PC-3 (cell line): ENCODE measurements at regions not wholly inside any gene's neighbourhood (a gene's known extent, or its start where the extent isn't known, plus 50 kb on each side); places are given as distances from the start of the nearest gene placed in this dataset.

Experiments used
- ATAC-seq: fragments of 200-7000 bp; cut with Tn5 transposase; 2 replicates; pipeline ENCODE4 v1.9.1; 2020; ENCODE audit warnings: mild to moderate bottlenecking, moderate library complexity
- BruUV-seq: library from RNA; stranded (reverse); fragments of 400-500 nt; replicated peaks from 2 replicates; lab custom pipeline; 2021; lab: Mats Ljungman, UMichigan
- CTCF ChIA-PET: fragments of 300-600 bp; sonication (Branson Sonifier 250); formaldehyde crosslinking; loops from one replicate; lab custom pipeline; 2022; ENCODE audit warnings: antibody characterized with exemption; lab: Charles Lee
- POLR2A ChIA-PET: fragments of 300-600 bp; sonication (Branson Sonifier 250); formaldehyde crosslinking; loops from one replicate; lab custom pipeline; 2022; ENCODE audit warnings: antibody characterized with exemption; ENCODE audit not compliant: unreplicated experiment; lab: Charles Lee
- DNase-seq: peaks from one replicate; pipeline ENCODE4 v3.0.0-alpha.2; 2015
- H2AFZ ChIP-seq: fragments of 300-600 bp; sonication (generic); 2 replicates; pipeline ENCODE4 v1.6.0; 2016; ENCODE audit warnings: antibody characterized with exemption, low read length
- H3F3A ChIP-seq: fragments of 300-600 bp; sonication (generic); one replicate; pipeline ENCODE4 v1.6.0; 2017; ENCODE audit warnings: antibody characterized with exemption, low read length, control low read depth, mild to moderate bottlenecking; ENCODE audit not compliant: unreplicated experiment
- H3K27ac ChIP-seq: fragments of 300-600 bp; sonication (generic); 2 replicates; pipeline ENCODE4 v1.5.1; 2016; ENCODE audit warnings: mild to moderate bottlenecking, low read length
- H3K27me3 ChIP-seq: fragments of 300-600 bp; sonication (generic); 2 replicates; pipeline ENCODE4 v1.6.1; 2016; ENCODE audit warnings: low read length, mixed read lengths
- H3K36me3 ChIP-seq: fragments of 300-600 bp; sonication (generic); 2 replicates; pipeline ENCODE4 v1.6.1; 2016; ENCODE audit warnings: low read depth, mixed run types, low read length, mixed read lengths
- H3K4me1 ChIP-seq: fragments of 300-600 bp; sonication (generic); 2 replicates; pipeline ENCODE4 v1.5.1; 2016; ENCODE audit warnings: low read length; ENCODE audit not compliant: insufficient read depth
- H3K4me2 ChIP-seq: fragments of 300-600 bp; sonication (generic); 2 replicates; pipeline ENCODE4 v1.6.0; 2016; ENCODE audit warnings: low read length
- H3K4me3 ChIP-seq: fragments of 300-600 bp; sonication (generic); 2 replicates; pipeline ENCODE4 v1.5.1; 2016; ENCODE audit warnings: mild to moderate bottlenecking, low read length, mixed read lengths
- H3K79me2 ChIP-seq: fragments of 300-600 bp; sonication (generic); 2 replicates; pipeline ENCODE4 v1.6.1; 2017; ENCODE audit warnings: low read length, mixed read lengths
- H3K9ac ChIP-seq: fragments of 300-600 bp; sonication (generic); 2 replicates; pipeline ENCODE4 v1.6.0; 2016; ENCODE audit warnings: mild to moderate bottlenecking, low read length
- H3K9me2 ChIP-seq: fragments of 300-600 bp; sonication (generic); replicated peaks from 2 replicates; pipeline ENCODE4 v1.6.1; 2016; ENCODE audit warnings: mixed run types, low read length, mixed read lengths
- H3K9me3 ChIP-seq: fragments of 300-600 bp; sonication (generic); 2 replicates; pipeline ENCODE4 v1.6.1; 2016; ENCODE audit warnings: low read length, mixed read lengths
- H4K20me1 ChIP-seq: fragments of 300-600 bp; sonication (generic); 2 replicates; pipeline ENCODE4 v1.6.1; 2016; ENCODE audit warnings: low read length, mixed read lengths
- CTCF ChIP-seq: fragments of 300-600 bp; sonication (generic); conservative IDR thresholded peaks from 2 replicates; pipeline ENCODE4 v1.5.1; 2017; ENCODE audit warnings: antibody characterized with exemption, low read depth, mild to moderate bottlenecking, low read length
- EZH2 ChIP-seq: fragments of 300-600 bp; sonication (generic); IDR thresholded peaks from one replicate; pipeline ENCODE4 v1.6.1; 2017; ENCODE audit warnings: antibody characterized with exemption, mild to moderate bottlenecking, low read length; ENCODE audit not compliant: unreplicated experiment
- EZH2phosphoT487 ChIP-seq: fragments of 300-600 bp; sonication (generic); IDR thresholded peaks from 2 replicates; pipeline ENCODE4 v1.6.1; 2018; ENCODE audit warnings: mild to moderate bottlenecking, antibody characterized with exemption, low read length, borderline replicate concordance
- intact Hi-C: fragments of 100-400 bp; cut with micrococcal nuclease; formaldehyde crosslinking; loops from 2 replicates; pipeline ENCODE4 v1.9.0; 2023

DNA sequence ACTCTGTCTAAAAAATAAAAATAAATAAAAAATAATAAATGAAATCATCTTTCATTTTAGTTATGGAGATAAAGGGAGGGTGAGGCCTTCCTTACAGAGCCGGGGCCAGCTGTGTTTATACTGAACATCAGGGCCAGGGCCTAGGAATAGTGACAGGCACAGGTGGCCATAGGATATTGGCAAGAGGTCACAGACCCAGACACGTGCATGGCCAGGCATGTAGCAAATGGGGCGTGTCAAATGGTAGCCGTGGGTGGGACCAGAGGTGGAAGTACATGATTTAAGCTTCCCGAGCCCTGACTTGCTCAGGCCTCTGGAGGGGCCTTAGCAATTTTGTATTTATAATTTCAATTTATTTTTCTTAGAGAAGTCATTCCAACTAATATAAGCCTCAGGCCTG is 353.0 kb downstream of the ANKRD30A start:
- peaks cover 7% of the 10 kb centered on the region for H3K4me1 ChIP-seq
- no peaks in the 10 kb centered on the region for H3K36me3 ChIP-seq
- no peak overlapping the region for H3K9ac ChIP-seq
- ATAC-seq (no peak), DNase-seq (no peak)
- no peak overlapping the region for H2AFZ ChIP-seq
- H3K27me3 ChIP-seq: no peaks in the 10 kb centered on the region
- H4K20me1 ChIP-seq: no peaks in the 10 kb centered on the region
- BruUV-seq: no TSS peak
- TF ChIP-seq EZH2phosphoT487 (no peak), EZH2 (no peak), CTCF (no peak)
- no peaks in the 10 kb centered on the region for H3K79me2 ChIP-seq
- POLR2A ChIA-PET: no interaction called here
- H3K4me3 ChIP-seq: no peak overlapping the region
- no peaks in the 10 kb centered on the region for H3K9me3 ChIP-seq
- no peaks in the 10 kb centered on the region for H3K9me2 ChIP-seq
- H3K4me2 ChIP-seq: no peak overlapping the region
- intact Hi-C loops: no loop called here
- H3K27ac ChIP-seq: no peak overlapping the region
- CTCF ChIA-PET: no interaction called here
- no peaks in the 10 kb centered on the region for H3F3A ChIP-seq

DNA sequence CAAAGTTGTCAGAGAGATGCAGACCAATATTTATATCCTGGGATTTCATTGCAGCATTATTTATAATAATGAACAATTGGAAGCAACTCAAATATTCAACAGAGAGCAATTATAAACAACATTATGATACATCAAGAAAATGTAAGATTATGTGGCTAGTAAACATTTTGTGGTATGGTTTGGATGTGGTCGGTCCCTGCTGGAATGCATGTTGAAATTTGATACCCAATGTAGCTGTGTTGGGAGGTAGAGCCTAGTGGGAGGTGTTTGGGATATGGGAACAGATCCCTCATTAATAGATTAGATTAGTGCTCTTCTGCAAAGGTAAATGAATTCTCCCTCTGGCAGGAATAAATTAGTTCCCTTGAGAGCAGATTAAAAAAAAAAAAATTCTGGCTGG is 350.9 kb downstream of the ANKRD30A start:
- no peaks in the 10 kb centered on the region for H4K20me1 ChIP-seq
- H2AFZ ChIP-seq: no peak overlapping the region

More for the DNA sequence above, 350.9 kb downstream of the ANKRD30A start:
- POLR2A ChIA-PET: no interaction called here
- H3K4me3 ChIP-seq: no peak overlapping the region
- no peak overlapping the region for H3K4me2 ChIP-seq
- no peaks in the 10 kb centered on the region for H3F3A ChIP-seq
- peak; percentile 73; the same call in 1 of the 2 replicates for ATAC-seq
- peaks cover 7% of the 10 kb centered on the region for H3K4me1 ChIP-seq
- no peak overlapping the region for H3K27ac ChIP-seq
- H3K9me2 ChIP-seq: no peaks in the 10 kb centered on the region
- BruUV-seq: no TSS peak
- peak; percentile 68 for DNase-seq
- H3K27me3 ChIP-seq: no peaks in the 10 kb centered on the region
- CTCF ChIA-PET: no interaction called here
- no peak overlapping the region for H3K9ac ChIP-seq
- intact Hi-C loops: no loop called here
- no peaks in the 10 kb centered on the region for H3K36me3 ChIP-seq
- no peaks in the 10 kb centered on the region for H3K79me2 ChIP-seq
- H3K9me3 ChIP-seq: no peaks in the 10 kb centered on the region
- TF ChIP-seq EZH2phosphoT487 (no peak), EZH2 (no peak), CTCF (no peak)
